Neural cell (in vitro differentiated cells): ENCODE measurements at regions not wholly inside any gene's neighbourhood (a gene's known extent, or its start where the extent isn't known, plus 50 kb on each side); places are given as distances from the start of the nearest gene placed in this dataset.
"Not testable (repeated sequence)": the region's sequence is repeated elsewhere in the genome, so short reads cannot be mapped to it uniquely, and the experiment has no call there.

Experiments
- H2AFZ ChIP-seq: fragments of 200-600, 300-800 bp; sonication (generic), shearing (Covaris generic); 2 replicates; pipeline ENCODE4 v1.6.0; 2014; ENCODE audit warnings: low read depth, mild to moderate bottlenecking, antibody characterized with exemption, low read length, moderate library complexity
- H3F3A ChIP-seq: fragments of 200-600 bp; shearing (Covaris generic); 2 replicates; pipeline ENCODE4 v1.6.1; 2016; ENCODE audit warnings: mild to moderate bottlenecking, moderate library complexity, mixed read lengths, antibody characterized with exemption, low read length; ENCODE audit not compliant: insufficient read depth, poor library complexity, severe bottlenecking
- H3K27ac ChIP-seq: fragments of 200-600, 300-800 bp; sonication (generic), shearing (Covaris generic); 2 replicates; pipeline ENCODE4 v1.5.1; 2014; ENCODE audit warnings: mild to moderate bottlenecking, low read length, moderate library complexity
- H3K27me3 ChIP-seq: fragments of 300-800, 200-600 bp; sonication (generic), shearing (Covaris generic); 2 replicates; pipeline ENCODE4 v1.6.0; 2014; ENCODE audit warnings: mild to moderate bottlenecking, low read depth, low read length, moderate library complexity; ENCODE audit not compliant: insufficient read depth
- H3K36me3 ChIP-seq: fragments of 300-800, 200-600 bp; sonication (generic), shearing (Covaris generic); 2 replicates; pipeline ENCODE4 v1.5.1; 2014; ENCODE audit warnings: mild to moderate bottlenecking, antibody characterized with exemption, low read length, moderate library complexity; ENCODE audit not compliant: insufficient read depth
- H3K4me2 ChIP-seq: fragments of 300-800, 200-600 bp; sonication (generic), shearing (Covaris generic); 2 replicates; pipeline ENCODE4 v1.6.0; 2014; ENCODE audit warnings: mild to moderate bottlenecking, low read length
- H3K4me3 ChIP-seq: fragments of 300-800, 200-600 bp; sonication (generic), shearing (Covaris generic); 2 replicates; pipeline ENCODE4 v1.5.1; 2014; ENCODE audit warnings: mild to moderate bottlenecking, low read length, moderate library complexity
- H3K79me2 ChIP-seq: fragments of 200-600 bp; shearing (Covaris generic); replicated peaks from 2 replicates; pipeline ENCODE4 v1.6.0; 2014; ENCODE audit warnings: mild to moderate bottlenecking, low read length, moderate library complexity; ENCODE audit not compliant: insufficient read depth
- H3K9ac ChIP-seq: fragments of 300-800, 200-600 bp; sonication (generic), shearing (Covaris generic); 2 replicates; pipeline ENCODE4 v1.6.1; 2016; ENCODE audit warnings: mild to moderate bottlenecking, low read length, mixed read lengths
- H3K9me2 ChIP-seq: fragments of 200-600 bp; shearing (Covaris generic); 2 replicates; pipeline ENCODE4 v1.6.1; 2016; ENCODE audit warnings: mild to moderate bottlenecking, low read length, mixed read lengths; ENCODE audit not compliant: insufficient read depth
- H3K9me3 ChIP-seq: fragments of 200-600, 300-800 bp; sonication (generic), shearing (Covaris generic); 2 replicates; pipeline ENCODE4 v1.6.1; 2016; ENCODE audit warnings: mild to moderate bottlenecking, mixed run types, low read length, moderate library complexity, mixed read lengths
- H4K20me1 ChIP-seq: fragments of 200-600 bp; shearing (Covaris generic); 2 replicates; pipeline ENCODE4 v1.6.1; 2016; ENCODE audit warnings: mild to moderate bottlenecking, mixed run types; ENCODE audit not compliant: insufficient read depth
- EP300 ChIP-seq: fragments of 450-650 bp; conservative IDR thresholded peaks from 2 replicates; pipeline ENCODE4 v1.6.1; 2014; ENCODE audit warnings: antibody characterized with exemption, mild to moderate bottlenecking, moderate library complexity; ENCODE audit not compliant: poor library complexity, severe bottlenecking
- EZH2 ChIP-seq: fragments of 200-600, 300-800 bp; shearing (Covaris generic), sonication (generic); IDR thresholded peaks from 2 replicates; pipeline ENCODE4 v1.6.1; 2014; ENCODE audit warnings: antibody characterized with exemption, low read length, borderline replicate concordance, mild to moderate bottlenecking; ENCODE audit not compliant: insufficient read depth, poor library complexity, severe bottlenecking
- MXI1 ChIP-seq: fragments of 450-650 bp; conservative IDR thresholded peaks from 2 replicates; pipeline ENCODE4 v1.6.1; 2014; ENCODE audit warnings: antibody characterized with exemption, mild to moderate bottlenecking; ENCODE audit not compliant: poor library complexity, severe bottlenecking
- POLR2AphosphoS5 ChIP-seq: IDR thresholded peaks from 2 replicates; pipeline ENCODE4 v1.6.1; 2012
- RAD21 ChIP-seq: fragments of 450-650 bp; conservative IDR thresholded peaks from 2 replicates; pipeline ENCODE4 v1.6.1; 2014; ENCODE audit warnings: antibody characterized with exemption, mild to moderate bottlenecking, moderate library complexity
- SMC3 ChIP-seq: fragments of 450-650 bp; conservative IDR thresholded peaks from 2 replicates; pipeline ENCODE4 v1.6.1; 2014; ENCODE audit warnings: antibody characterized with exemption, mild to moderate bottlenecking, moderate library complexity; ENCODE audit not compliant: poor library complexity
- TAF1 ChIP-seq: IDR thresholded peaks from 2 replicates; pipeline ENCODE4 v1.6.1; 2012; ENCODE audit warnings: low read depth
- TF ChIP-seq, protein P1 (sequence below): IDR thresholded peaks from 2 replicates; pipeline ENCODE4 v1.6.1; 2012; ENCODE audit warnings: borderline replicate concordance
- TF ChIP-seq, protein P2 (sequence below): fragments of 450-650 bp; IDR thresholded peaks from 2 replicates; pipeline ENCODE4 v1.5.1; 2014; ENCODE audit warnings: antibody characterized with exemption, mild to moderate bottlenecking, moderate library complexity; ENCODE audit not compliant: poor library complexity, severe bottlenecking

DNA sequence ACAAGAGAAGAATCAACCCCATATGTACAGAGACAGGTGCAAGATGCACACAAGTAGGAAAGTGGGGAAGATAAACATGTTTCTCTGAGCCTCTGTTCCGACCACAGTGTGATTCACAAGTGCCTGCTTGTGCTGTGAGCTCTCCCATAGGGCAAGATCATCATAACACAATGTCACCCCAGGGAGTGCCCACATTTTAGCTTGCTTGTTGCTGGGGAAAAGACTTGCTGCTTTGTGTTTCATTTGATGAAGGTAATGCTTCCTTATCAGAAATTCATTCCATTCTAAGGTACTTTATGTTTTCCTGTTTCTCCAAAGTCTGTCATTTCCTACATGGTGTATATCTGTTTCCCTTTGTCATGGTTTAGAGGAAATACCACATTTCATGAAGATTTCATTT, 304.5 kb upstream of the DIPK2B start:
- H3K9ac ChIP-seq, result no peak overlapping the region
- no peak overlapping the region for H2AFZ ChIP-seq
- no peaks in the 10 kb centered on the region for H3F3A ChIP-seq
- TF ChIP-seq, protein P1, sequence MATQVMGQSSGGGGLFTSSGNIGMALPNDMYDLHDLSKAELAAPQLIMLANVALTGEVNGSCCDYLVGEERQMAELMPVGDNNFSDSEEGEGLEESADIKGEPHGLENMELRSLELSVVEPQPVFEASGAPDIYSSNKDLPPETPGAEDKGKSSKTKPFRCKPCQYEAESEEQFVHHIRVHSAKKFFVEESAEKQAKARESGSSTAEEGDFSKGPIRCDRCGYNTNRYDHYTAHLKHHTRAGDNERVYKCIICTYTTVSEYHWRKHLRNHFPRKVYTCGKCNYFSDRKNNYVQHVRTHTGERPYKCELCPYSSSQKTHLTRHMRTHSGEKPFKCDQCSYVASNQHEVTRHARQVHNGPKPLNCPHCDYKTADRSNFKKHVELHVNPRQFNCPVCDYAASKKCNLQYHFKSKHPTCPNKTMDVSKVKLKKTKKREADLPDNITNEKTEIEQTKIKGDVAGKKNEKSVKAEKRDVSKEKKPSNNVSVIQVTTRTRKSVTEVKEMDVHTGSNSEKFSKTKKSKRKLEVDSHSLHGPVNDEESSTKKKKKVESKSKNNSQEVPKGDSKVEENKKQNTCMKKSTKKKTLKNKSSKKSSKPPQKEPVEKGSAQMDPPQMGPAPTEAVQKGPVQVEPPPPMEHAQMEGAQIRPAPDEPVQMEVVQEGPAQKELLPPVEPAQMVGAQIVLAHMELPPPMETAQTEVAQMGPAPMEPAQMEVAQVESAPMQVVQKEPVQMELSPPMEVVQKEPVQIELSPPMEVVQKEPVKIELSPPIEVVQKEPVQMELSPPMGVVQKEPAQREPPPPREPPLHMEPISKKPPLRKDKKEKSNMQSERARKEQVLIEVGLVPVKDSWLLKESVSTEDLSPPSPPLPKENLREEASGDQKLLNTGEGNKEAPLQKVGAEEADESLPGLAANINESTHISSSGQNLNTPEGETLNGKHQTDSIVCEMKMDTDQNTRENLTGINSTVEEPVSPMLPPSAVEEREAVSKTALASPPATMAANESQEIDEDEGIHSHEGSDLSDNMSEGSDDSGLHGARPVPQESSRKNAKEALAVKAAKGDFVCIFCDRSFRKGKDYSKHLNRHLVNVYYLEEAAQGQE, result no peak
- TF ChIP-seq, protein P2, sequence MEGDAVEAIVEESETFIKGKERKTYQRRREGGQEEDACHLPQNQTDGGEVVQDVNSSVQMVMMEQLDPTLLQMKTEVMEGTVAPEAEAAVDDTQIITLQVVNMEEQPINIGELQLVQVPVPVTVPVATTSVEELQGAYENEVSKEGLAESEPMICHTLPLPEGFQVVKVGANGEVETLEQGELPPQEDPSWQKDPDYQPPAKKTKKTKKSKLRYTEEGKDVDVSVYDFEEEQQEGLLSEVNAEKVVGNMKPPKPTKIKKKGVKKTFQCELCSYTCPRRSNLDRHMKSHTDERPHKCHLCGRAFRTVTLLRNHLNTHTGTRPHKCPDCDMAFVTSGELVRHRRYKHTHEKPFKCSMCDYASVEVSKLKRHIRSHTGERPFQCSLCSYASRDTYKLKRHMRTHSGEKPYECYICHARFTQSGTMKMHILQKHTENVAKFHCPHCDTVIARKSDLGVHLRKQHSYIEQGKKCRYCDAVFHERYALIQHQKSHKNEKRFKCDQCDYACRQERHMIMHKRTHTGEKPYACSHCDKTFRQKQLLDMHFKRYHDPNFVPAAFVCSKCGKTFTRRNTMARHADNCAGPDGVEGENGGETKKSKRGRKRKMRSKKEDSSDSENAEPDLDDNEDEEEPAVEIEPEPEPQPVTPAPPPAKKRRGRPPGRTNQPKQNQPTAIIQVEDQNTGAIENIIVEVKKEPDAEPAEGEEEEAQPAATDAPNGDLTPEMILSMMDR, result no peak
- TF ChIP-seq MXI1 (no peak), EZH2 (no peak), RAD21 (no peak), TAF1 (no peak), POLR2AphosphoS5 (no peak), EP300 (no peak), SMC3 (no peak)
- H3K36me3 ChIP-seq, result no peaks in the 10 kb centered on the region
- no peaks in the 10 kb centered on the region for H3K9me3 ChIP-seq
- H3K4me2 ChIP-seq, result no peak overlapping the region
- H3K9me2 ChIP-seq, result no peaks in the 10 kb centered on the region
- no peaks in the 10 kb centered on the region for H3K79me2 ChIP-seq
- H3K27ac ChIP-seq, result no peak overlapping the region
- no peaks in the 10 kb centered on the region for H3K27me3 ChIP-seq
- H4K20me1 ChIP-seq, result no peaks in the 10 kb centered on the region
- no peak overlapping the region for H3K4me3 ChIP-seq

GRCh38 chrX:45503787-45504362, 303.2 kb upstream of the DIPK2B start:
- H3K4me3 ChIP-seq, H3K27me3 ChIP-seq: not testable (repeated sequence)

DNA sequence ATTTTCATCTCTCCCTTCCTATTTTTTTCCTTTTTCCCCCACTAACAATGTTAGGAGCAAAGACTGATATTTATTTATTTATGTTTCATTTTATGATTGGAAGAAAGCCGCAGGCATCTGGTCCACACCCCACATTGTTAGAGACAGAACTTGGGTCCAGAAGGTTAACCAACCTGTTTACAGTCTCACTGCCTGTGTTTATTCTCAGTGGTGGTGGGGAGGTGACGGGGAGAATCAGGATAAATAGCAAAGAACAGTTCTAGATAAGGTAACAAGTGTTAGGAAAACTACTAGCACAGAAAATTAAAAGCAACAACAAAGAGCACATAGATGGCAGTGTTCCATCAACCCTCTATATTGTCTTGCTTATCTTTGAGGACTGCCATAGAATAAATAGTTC, 301.7 kb upstream of the DIPK2B start:
- Histone ChIP-seq H3K9ac (no peak overlapping the region), H3K79me2 (no peaks in the 10 kb centered on the region), H3K27me3 (no peaks in the 10 kb centered on the region), H4K20me1 (no peaks in the 10 kb centered on the region), H3K36me3 (no peaks in the 10 kb centered on the region), H3K9me2 (no peaks in the 10 kb centered on the region), H3K4me2 (no peak overlapping the region), H3K4me3 (no peak overlapping the region), H3K9me3 (no peaks in the 10 kb centered on the region), H3K27ac (no peak overlapping the region), H3F3A (no peaks in the 10 kb centered on the region), H2AFZ (no peak overlapping the region)
- TF ChIP-seq MXI1 (no peak), EZH2 (no peak)
- TF ChIP-seq, protein P1, result no peak
- TF ChIP-seq, protein P2, result no peak

More at GRCh38 chrX:45503787-45504362, 303.2 kb upstream of the DIPK2B start:
- not testable (repeated sequence) for H3K9ac ChIP-seq, H3K36me3 ChIP-seq, H3K79me2 ChIP-seq, H3K9me3 ChIP-seq, H3K9me2 ChIP-seq, H4K20me1 ChIP-seq, H3K4me2 ChIP-seq, H3K27ac ChIP-seq, H3F3A ChIP-seq, H2AFZ ChIP-seq
